Prostate gland (tissue), 2 donors: ENCODE measurements at regions not wholly inside any gene's neighbourhood (a gene's known extent, or its start where the extent isn't known, plus 50 kb on each side); places are given as distances from the start of the nearest gene placed in this dataset.

ENCODE experiments used
- DNase-seq: peaks from one replicate; pipeline ENCODE4 v3.0.0-alpha.2; 2019; ENCODE audit warnings: low spot score
- H3K27ac ChIP-seq, 2 donors: fragments of 200-600 bp; sonication (generic); 2 replicates each; pipeline ENCODE4 v1.5.1; 2017 to 2019
- H3K27me3 ChIP-seq: fragments of 200-600 bp; sonication (generic); replicated peaks from 2 replicates; pipeline ENCODE4 v1.5.1; 2019; ENCODE audit not compliant: insufficient read depth
- H3K36me3 ChIP-seq, 2 donors: fragments of 200-600 bp; sonication (generic); 1 replicate in 1 of 2; 2 replicates in 1 of 2; pipeline versions ENCODE4 v1.5.1 to v1.8.1; 2017 to 2019
- H3K4me1 ChIP-seq: fragments of 200-600 bp; sonication (generic); replicated peaks from 2 replicates; pipeline ENCODE4 v1.5.1; 2019
- H3K4me3 ChIP-seq, 2 donors: fragments of 200-600 bp; sonication (generic); 2 replicates each; pipeline ENCODE4 v1.5.1; 2017 to 2019
- H3K9me3 ChIP-seq: fragments of 200-600 bp; sonication (generic); 2 replicates; pipeline ENCODE4 v1.5.1; 2017
- CTCF ChIP-seq, 4 experiments: fragments of 200-600 bp in 2 of 4; fragments of 450-650 bp in 2 of 4; sonication (generic) in 2 of 4; IDR thresholded peaks; 1 replicate in 3 of 4; 2 replicates in 1 of 4; pipeline ENCODE4 v1.5.1; 2016 to 2019; ENCODE audit warnings: antibody characterized with exemption in 4 of 4, mild to moderate bottlenecking in 2 of 4, moderate library complexity in 2 of 4
- POLR2A ChIP-seq: fragments of 450-650 bp; IDR thresholded peaks from one replicate; pipeline ENCODE4 v1.6.1; 2016; ENCODE audit warnings: antibody characterized with exemption, mild to moderate bottlenecking
- POLR2AphosphoS5 ChIP-seq: sonication (generic); formaldehyde crosslinking; IDR thresholded peaks from one replicate; pipeline ENCODE4 v1.6.1; 2017; ENCODE audit warnings: antibody characterized with exemption
- WGBS: methylation state at CpG from one replicate; pipeline ENCODE4 v1.1.5; 2018; 5-methylcytosine and 5-hydroxymethylcytosine counted together
- intact Hi-C: fragments of 100-400 bp; cut with DNase I; formaldehyde crosslinking; loops from one replicate; pipeline ENCODE4 v1.14.2; 2022

- intact Hi-C loops: no loop called here
- Histone ChIP-seq H3K36me3 (no peaks in the 10 kb centered on the region), H3K9me3 (no peaks in the 10 kb centered on the region), H3K27ac (no peak overlapping the region), H3K27me3 (no peaks in the 10 kb centered on the region), H3K4me1 (no peaks in the 10 kb centered on the region), H3K4me3 (no peak overlapping the region)
- DNase-seq: no peak
- WGBS: 81% methylated on average over 1 of the region's 1 CpG
- TF ChIP-seq POLR2A (no peak), POLR2AphosphoS5 (no peak), CTCF (IDR thresholded peaks at IDR 0.05) (no peak)
These were observed 411.3 kb upstream of the SEMA3C start for GRCh38 chr7:81330108-81330507.

GRCh38 chr7:81327468-81328266 lies 408.8 kb upstream of the SEMA3C start:
- Histone ChIP-seq H3K9me3 (no peaks in the 10 kb centered on the region), H3K27ac (no peak overlapping the region), H3K4me3 (no peak overlapping the region), H3K4me1 (no peaks in the 10 kb centered on the region), H3K27me3 (no peaks in the 10 kb centered on the region), H3K36me3 (no peaks in the 10 kb centered on the region)
- intact Hi-C loops: no loop called here
- TF ChIP-seq POLR2A (no peak), CTCF (IDR thresholded peaks at IDR 0.05) (no peak), POLR2AphosphoS5 (no peak)
- 86% methylated on average over 4 of the region's 4 CpGs for WGBS
- DNase-seq: no peak

GRCh38 chr7:81321949-81322348 lies 403.1 kb upstream of the SEMA3C start:
- TF ChIP-seq POLR2A (no peak), POLR2AphosphoS5 (no peak)
- no peaks in the 10 kb centered on the region for H3K4me1 ChIP-seq
- H3K9me3 ChIP-seq: no peaks in the 10 kb centered on the region
- H3K4me3 ChIP-seq: no peak overlapping the region
- H3K36me3 ChIP-seq: no peaks in the 10 kb centered on the region
- H3K27ac ChIP-seq: no peak overlapping the region
- WGBS: 86% methylated on average over 1 of the region's 1 CpG
- H3K27me3 ChIP-seq: no peaks in the 10 kb centered on the region
- intact Hi-C loops: no loop called here
- DNase-seq: no peak

- DNase-seq: no peak
- Histone ChIP-seq H3K27me3 (no peaks in the 10 kb centered on the region), H3K4me3 (no peak overlapping the region), H3K9me3 (no peaks in the 10 kb centered on the region), H3K36me3 (no peaks in the 10 kb centered on the region), H3K4me1 (no peaks in the 10 kb centered on the region), H3K27ac (no peak overlapping the region)
- TF ChIP-seq POLR2AphosphoS5: no peak
- intact Hi-C loops: no loop called here
- WGBS: 91% methylated on average over 3 of the region's 3 CpGs
These were observed 398.9 kb upstream of the SEMA3C start for GRCh38 chr7:81317741-81318140.

GRCh38 chr7:81308643-81309322 lies 389.9 kb upstream of the SEMA3C start:
- 36% methylated on average over 2 of the region's 2 CpGs for WGBS
- Histone ChIP-seq H3K4me1 (no peaks in the 10 kb centered on the region), H3K27ac (no peak overlapping the region), H3K36me3 (no peaks in the 10 kb centered on the region), H3K9me3 (no peaks in the 10 kb centered on the region), H3K27me3 (no peaks in the 10 kb centered on the region), H3K4me3 (no peak overlapping the region)
- intact Hi-C loops: no loop called here
- no peak for TF ChIP-seq POLR2AphosphoS5
- no peak for TF ChIP-seq POLR2A
- TF ChIP-seq CTCF (IDR thresholded peaks at IDR 0.05): no peak
- no peak for DNase-seq
